ENCODE measurements at regions not wholly inside any gene's neighbourhood (a gene's known extent, or its start where the extent isn't known, plus 50 kb on each side); places are given as distances from the start of the nearest gene placed in this dataset.

- peak; percentile 87 for TF ChIP-seq CTCF (IDR thresholded peaks at IDR 0.05; ENCODE audit: low read depth, low read length)
- H3K4me3 ChIP-seq (ENCODE audit: low read depth, low read length), result no peak overlapping the region
Measured at GRCh38 chr6:168895102-168895812, 358.4 kb downstream of the THBS2 start.

- H3K4me3 ChIP-seq (ENCODE audit: low read depth, low read length), result no peak overlapping the region
- no peak for TF ChIP-seq CTCF (IDR thresholded peaks at IDR 0.05; ENCODE audit: low read depth, low read length)
Measured at GRCh38 chr6:168892031-168892430, 361.6 kb downstream of the THBS2 start.

- no peak for TF ChIP-seq CTCF (IDR thresholded peaks at IDR 0.05; ENCODE audit: low read depth, low read length)
- H3K4me3 ChIP-seq (ENCODE audit: low read depth, low read length), result no peak overlapping the region
Measured at GRCh38 chr6:168890981-168891365, 362.7 kb downstream of the THBS2 start.

GRCh38 chr6:168890306-168890980 is 363.2 kb downstream of the THBS2 start:
- no peak overlapping the region for H3K4me3 ChIP-seq (ENCODE audit: low read depth, low read length)
- TF ChIP-seq CTCF (IDR thresholded peaks at IDR 0.05; ENCODE audit: low read depth, low read length), result no peak

GRCh38 chr6:168888786-168889345 is 364.8 kb downstream of the THBS2 start:
- no peak for TF ChIP-seq CTCF (IDR thresholded peaks at IDR 0.05; ENCODE audit: low read depth, low read length)

GRCh38 chr6:168888102-168888501 is 365.5 kb downstream of the THBS2 start:
- TF ChIP-seq CTCF (IDR thresholded peaks at IDR 0.05; ENCODE audit: low read depth, low read length), result no peak
- H3K4me3 ChIP-seq (ENCODE audit: low read depth, low read length), result no peak overlapping the region

More at GRCh38 chr6:168888786-168889345, 364.8 kb downstream of the THBS2 start:
- no peak overlapping the region for H3K4me3 ChIP-seq (ENCODE audit: low read depth, low read length)

- no peak for TF ChIP-seq CTCF (IDR thresholded peaks at IDR 0.05; ENCODE audit: low read depth, low read length)
- H3K4me3 ChIP-seq (ENCODE audit: low read depth, low read length), result no peak overlapping the region
Measured at GRCh38 chr6:168887621-168888020, 366.0 kb downstream of the THBS2 start.
